Activated T-helper 1 cell treated with anti-CD3 and anti-CD28 coated beads, Interleukin-2, amount 50 U/mL, for 16 hours (primary cell): ENCODE measurements at regions not wholly inside any gene's neighbourhood (a gene's known extent, or its start where the extent isn't known, plus 50 kb on each side); places are given as distances from the start of the nearest gene placed in this dataset.

Experiments
- DNase-seq, 2 donors: peaks; one replicate each; pipeline ENCODE4 v3.0.0-alpha.2; 2020; ENCODE audit warnings: low read depth in 1 of 2, low spot score in 1 of 2

DNA sequence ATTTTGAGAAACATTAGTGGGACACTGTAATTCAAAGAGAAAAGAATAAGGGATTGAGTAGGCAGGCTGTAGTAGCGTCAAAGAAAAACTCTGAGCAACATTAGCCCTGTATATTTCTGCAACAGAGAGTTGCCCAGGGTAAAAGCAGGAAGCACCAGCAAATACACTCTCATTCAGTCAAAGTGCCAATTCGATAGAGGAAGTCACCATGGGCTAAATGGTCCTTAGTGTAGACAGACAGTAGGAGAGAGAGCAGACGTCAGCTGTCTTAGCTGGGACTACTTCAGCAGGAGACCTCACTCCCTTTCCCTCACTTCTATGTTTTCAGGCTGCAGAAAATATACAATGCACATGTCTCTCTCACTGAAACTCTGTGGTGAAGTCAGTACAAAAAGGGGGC is 2073.8 kb upstream of the TENM3 start:
- no peak for DNase-seq

DNA sequence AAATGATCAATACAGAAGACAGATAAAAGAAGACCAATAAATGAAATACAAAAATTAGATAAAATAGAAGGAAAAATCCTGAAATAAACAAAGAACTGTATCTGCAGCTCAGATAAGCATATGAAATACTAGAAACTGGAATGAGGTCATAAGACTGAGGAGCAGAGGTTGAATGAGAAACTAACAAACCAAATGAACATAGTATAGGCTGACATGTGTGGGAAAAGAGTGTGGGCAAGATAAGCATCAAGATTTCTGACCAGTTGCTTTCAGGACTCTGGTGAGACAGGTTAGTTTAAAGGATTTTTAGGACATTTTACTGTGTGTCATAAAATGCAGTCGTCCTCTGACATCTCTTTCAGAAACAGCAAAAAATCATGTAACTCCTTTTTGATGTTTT is 2073.2 kb upstream of the TENM3 start:
- no peak for DNase-seq

DNA sequence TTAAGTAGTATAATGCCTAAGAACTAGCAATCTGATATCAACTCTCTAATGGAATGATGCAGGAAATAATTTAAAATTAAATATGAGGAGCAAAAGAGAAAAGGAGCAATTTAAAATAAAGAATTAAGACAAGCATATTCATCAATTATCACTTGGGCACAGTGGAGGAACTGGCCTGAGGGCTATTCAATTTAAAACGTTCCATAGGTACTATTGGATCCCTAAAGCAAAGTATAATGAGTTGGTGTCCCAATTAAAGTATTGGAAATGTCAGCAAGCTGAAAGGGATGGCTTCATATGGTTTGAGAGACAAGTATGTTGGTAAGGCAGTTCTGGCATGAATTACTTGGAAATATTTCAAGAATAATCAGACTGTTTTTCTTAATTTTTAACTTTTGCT is 2064.1 kb upstream of the TENM3 start:
- no peak for DNase-seq

DNA sequence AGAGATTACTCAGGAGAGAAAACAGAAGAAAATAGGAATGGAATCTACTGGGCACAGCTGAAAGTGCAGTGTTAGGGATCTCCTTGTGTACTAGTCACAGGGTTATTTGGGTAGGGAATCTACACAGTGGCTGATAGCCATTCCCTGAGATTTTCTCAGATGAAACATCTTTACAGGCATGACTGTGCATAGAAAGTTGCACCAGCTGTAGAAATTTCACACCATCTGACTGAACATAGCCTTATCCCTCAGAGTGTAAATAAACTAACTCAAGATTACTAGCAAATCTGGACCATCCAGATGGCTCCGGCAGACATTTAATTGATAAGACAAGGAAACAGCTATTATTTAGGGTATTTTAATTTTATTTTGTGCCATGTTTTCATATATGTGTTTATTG is 2053.5 kb upstream of the TENM3 start:
- DNase-seq = no peak

DNA sequence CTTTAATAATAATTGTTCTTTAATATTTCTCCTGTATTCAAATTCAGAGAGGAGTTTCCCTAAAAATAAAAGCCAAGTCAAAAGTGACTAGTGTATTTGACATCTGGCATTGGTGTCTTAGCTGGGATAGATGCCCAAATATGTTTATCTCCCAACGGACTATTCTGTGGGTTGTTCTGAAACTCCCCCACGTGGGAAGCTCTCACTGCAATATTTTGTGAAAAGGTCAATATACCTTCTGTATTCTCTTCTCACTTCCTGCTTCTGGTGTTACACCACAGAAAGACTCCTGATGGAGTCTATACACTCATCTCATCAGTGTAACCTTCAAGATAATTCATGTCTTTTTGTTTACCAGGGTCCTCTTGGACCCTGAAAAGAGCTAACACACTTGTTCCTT is 2052.8 kb upstream of the TENM3 start:
- no peak for DNase-seq

DNA sequence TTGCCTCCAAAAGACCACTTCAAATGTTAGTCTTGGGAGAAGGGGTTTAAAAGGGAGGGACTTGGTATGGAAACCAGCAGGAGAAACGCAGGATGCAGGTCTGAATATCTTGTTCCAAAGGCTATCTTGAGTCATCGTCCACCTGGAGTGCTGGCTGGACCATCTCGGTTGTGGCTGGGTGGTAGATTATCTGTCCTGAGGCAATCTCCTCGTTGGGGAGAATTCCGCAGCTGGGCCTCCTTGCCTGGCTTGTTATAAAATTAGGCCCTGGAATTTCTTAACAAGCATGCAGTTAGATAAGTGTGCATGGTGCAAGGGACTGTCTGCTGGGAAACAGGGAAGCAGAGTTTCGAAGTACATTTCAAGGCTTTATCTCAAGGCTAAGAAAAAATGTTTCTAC is 2045.7 kb upstream of the TENM3 start:
- no peak for DNase-seq

DNA sequence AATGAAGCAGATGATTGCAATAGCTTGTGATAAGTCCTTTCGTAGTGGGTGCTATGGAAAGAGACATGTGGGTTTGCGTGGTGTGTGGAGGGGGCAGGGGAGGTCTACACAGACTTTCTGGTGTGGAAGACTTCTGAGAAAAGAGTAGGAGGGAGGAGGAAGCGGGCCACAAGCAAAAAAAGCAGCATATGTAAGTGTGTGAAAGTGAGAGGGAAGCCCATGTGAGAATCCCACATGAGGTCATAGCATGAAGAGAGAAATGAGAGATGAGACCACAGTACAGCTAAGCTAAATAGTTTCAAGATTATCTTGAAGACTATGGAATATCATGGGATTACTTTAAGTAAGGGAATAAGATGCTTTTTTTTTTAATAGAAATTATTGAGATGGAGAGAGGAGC is 2039.9 kb upstream of the TENM3 start:
- no peak for DNase-seq

DNA sequence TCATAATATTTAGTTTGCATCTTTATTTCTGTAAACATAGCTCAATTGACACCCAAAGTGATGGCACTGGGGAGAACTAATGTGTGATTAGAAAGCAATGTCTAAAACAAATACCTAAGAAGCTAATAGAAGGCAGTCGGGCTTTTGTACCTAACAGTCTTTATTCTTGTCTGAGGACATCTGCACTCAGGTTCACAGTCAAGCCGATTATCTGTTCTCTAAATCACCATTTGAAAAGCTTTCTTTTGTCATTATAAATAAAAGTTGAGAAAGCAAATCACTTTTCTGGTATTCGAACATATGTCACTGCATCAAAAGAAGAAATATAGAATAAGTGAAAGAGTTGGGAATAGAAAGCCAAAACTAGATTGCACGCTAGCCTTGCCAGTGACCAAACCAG is 2037.9 kb upstream of the TENM3 start:
- DNase-seq = no peak

DNA sequence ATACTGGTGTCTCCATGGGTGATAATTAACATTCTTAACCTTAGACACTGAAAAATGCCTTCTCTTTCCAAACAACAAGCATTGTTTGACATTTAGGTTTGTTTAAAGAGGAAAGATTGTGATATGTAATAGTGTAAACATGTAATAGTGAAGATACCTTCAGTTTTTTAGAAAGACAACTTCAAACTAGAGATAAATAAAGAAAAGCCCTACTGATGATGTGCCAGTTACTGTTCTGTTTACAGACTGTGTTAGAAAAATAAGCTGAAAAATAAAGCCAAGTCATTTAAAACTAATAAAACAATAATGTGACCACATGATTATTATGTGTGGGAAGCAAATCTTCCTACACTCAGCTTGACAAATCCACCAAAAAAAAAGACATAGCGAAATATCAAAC is 2035.3 kb upstream of the TENM3 start:
- DNase-seq = no peak

DNA sequence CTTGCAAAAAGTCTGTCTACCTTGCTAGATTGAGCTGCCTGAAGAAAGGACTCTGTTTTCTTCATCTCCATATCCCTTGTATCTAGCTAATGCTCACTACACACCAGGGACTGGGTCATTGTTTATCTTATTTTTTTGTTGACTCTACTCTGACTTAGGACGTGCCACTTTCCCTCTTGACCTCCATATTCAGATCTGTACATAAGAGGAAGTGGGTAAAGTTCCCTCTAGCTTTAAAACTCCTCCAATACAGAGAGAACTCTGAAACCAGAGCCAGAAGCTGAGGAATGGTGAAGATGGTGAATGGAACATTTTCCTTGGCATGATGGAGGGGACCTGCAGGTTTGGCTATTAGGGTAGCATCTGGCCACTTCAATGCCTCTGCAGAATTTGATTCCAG is 2026.1 kb upstream of the TENM3 start:
- no peak for DNase-seq

DNA sequence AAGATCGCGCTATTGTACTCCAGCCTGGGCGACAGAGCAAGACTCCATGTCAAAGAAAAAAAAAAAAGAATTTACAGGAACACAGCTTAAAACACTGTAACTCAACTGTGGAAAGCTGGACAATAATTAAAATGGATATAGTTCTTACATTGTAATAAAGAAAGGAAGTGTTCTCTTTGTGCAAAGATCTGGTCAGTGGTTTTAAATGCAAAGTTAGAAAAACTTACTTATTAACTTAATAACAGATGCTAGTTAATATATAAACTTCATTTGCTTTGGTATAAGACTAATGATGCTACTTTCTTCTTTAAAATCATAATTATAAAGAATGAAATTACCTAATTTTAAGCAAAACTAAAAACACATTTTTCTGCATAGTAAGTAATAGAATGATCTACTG is 2024.1 kb upstream of the TENM3 start:
- DNase-seq = no peak

DNA sequence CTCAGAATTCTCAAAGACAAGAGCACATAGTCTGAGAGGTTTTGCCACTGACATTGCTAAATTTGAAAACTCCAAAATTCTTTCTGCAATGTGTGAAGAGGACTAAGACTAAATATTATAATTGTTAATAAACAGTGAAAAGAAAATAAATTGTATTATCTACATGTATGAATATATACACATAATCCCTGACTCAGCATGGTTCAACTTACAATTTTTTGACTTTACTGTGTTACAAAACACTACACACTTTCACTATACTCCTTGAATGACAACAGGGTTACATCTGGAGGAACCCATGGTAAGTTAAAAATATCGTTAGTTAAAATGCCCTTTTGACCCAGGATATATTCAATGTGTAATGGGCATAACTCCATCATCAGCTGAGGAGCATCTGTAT is 2017.2 kb upstream of the TENM3 start:
- no peak for DNase-seq

DNA sequence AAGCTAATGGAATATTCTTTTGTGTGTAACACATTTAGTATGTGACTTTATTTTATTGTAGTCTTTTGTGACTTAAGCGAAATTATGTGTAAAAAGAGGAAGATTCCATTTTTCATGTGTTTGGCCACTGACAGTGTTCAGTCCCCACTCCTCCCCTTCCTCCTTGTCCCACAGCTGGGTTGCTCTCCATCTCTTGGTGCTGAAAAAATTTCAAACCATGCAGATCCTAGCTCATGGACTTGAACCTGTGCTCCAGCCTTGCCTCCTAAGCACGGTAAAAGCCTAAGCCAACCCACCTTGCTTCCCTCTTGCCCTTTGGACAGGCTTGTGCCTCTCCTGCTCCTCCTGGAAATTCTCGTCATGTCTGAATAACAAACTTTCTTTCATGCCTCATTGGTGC is 2008.5 kb upstream of the TENM3 start:
- no peak for DNase-seq

DNA sequence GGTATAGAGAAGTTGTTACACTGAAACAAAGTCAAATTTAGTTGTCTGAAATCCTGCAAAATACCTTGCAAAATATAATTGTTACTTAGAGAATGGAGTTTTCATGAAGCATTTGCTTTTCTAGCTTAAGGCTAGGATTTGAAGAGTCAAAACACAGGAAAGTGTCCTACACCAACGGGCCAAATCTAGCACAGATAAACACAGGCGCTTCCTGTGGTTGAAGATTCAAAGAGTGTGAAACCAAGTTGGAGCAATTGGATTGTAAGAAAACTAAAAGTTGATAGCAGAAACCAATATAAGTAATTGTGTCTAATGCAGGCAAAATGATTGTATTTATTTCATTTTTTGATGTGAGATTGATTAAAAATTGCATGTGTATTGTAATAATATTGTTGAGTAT is 2002.5 kb upstream of the TENM3 start:
- DNase-seq = no peak

DNA sequence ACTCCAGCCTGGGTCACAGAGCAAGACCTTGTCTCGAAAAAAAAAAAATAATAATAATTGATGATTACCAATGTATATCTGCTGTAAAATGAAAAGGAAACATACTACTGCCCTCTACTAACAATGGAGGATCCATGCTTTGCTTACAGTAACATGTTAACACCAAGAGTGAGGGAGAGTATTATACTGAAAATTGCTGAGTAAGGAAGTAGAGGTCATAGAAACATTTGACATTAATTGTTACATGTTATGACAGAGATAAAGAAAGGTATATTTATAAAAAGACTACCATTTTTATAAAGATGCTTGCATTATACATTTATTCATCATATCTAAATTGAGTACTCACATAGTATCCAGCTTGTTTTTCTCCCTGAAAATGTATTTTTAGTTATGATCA is 1989.8 kb upstream of the TENM3 start:
- no peak for DNase-seq

DNA sequence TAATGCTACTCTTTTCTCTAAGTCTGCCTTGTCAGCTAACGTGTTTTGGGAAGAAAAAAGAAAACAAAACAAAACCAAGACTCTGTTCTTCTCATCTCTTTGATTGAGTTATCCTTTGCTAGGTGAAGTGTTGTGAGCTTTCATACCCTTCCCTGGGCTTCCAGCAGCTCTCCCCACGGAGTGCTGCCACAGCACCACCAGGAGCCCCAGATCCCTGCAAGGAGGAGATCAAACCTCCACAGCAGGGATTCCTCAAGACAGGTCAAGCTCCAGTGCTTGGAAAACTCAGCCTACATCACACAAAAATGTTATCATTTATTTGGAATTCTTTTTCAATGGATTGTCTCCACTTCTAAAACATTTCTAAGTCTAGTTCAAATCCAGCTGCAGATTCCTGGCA is 1981.9 kb upstream of the TENM3 start:
- no peak for DNase-seq

DNA sequence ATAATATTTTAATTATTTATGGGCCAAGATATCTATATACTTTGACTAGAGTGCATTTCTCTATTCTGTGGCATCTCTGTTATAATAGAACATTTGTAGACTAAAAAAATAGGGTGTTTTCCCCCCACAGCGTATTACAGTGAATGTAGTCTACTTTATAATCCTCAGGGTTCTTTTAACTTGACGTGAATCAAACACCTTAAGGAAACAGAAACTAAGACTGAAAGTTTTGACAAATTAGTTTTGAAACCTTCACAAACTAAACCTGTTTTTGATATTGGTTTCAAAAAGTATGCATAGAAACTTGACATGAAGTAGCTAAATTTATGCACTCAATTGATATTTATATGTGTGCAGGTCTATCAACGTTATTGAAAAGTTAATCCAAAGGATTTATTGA is 1963.1 kb upstream of the TENM3 start:
- DNase-seq = no peak

DNA sequence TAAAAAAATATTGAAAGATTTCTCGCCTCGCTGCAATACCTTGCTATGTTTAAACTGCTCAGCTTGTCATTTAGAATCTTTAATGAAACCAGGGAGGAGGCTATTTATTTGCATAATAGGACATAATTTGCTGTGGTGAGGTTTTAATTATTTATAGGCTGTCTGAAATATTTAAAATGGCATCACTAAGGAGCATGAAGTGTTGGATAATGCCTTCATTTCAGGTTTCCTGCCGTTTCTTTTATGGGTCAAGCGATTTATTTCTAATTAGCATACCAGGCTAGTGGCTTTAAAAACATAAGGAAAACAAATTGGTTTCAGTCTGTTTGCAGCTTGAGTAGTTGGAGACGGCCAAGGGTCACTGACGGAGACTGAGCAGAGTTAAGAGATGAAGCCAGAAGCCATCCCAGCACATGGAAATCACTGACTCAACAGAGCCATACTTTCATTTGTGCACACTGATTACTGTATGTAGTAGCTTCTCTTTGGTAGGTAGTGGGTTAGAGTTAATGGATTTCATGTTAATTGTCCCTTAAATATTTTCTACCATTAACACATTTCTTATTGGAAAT is 1962.4 kb upstream of the TENM3 start:
- no peak for DNase-seq

DNA sequence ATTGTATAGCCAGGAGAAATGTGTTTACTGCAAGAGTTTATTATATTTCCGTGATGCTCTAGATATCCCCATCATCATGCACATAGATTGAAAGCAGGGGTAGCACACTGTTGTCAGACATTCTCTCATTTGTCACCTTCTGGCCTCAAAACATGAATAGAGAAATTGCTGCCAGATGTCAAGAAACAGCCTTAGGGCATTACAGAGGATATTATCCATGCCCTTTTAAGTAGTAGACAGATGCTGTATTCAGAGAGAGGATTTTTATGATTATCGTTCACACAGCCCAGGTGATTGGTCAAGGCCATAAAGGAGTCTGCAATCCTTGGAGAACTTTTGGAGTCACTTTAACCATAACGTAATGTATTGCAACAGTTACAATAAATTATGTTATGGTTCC is 1961.5 kb upstream of the TENM3 start:
- DNase-seq = no peak

DNA sequence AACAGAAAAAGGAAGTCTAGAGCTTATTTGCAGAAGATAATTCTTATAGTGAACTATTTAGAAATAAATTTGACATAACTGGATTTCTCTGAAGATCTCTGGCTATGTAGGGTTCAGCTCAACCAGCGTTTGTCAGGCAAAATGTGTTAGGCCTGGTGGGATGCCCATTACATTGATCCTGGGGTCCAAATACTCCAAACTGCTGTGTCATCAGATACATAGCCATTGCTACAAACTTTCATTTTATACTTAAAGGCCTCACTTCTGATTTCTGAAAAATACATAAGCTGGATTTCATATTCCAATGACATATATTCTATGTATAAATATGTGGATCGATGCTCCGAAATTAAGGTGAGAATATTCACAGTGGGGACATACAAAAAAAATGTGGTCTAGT is 1958.9 kb upstream of the TENM3 start:
- DNase-seq = no peak

DNA sequence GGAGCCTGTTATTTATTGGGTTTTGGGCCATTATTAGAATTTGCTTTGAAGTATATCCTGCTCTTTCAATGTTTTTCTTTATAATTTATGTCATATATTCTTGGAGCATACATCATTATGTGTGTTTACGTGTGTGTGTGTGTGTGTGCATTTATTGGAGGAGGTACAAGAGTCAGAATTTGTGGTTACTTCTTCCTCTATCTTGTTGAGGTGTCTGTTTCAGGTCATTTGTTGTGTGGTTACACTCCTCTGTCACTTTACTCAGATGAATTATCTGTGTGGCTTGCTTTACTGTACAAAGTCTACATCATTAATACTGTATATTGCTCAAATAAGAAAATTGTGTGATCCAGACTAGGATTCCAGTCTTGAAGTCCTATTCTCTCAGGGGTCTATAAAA is 1957.4 kb upstream of the TENM3 start:
- no peak for DNase-seq

DNA sequence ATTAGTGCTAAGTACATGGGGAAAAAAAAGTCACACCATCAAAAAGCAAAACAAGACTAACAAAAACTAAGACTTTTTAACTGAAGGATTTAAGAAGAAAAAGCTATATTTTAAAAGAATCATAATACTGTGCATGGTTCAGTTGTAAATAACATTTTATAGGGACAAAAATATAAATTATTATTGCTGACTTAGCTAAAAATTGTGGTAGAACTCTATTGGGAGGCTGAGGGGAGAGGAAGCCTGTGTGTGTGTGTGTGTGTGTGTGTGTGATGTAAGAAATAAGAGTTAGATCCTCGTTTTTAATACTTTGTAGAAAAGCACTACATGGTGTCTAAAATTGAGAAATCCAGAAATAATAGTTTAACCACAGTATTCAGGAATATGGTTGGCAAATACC is 1950.9 kb upstream of the TENM3 start:
- DNase-seq = no peak

DNA sequence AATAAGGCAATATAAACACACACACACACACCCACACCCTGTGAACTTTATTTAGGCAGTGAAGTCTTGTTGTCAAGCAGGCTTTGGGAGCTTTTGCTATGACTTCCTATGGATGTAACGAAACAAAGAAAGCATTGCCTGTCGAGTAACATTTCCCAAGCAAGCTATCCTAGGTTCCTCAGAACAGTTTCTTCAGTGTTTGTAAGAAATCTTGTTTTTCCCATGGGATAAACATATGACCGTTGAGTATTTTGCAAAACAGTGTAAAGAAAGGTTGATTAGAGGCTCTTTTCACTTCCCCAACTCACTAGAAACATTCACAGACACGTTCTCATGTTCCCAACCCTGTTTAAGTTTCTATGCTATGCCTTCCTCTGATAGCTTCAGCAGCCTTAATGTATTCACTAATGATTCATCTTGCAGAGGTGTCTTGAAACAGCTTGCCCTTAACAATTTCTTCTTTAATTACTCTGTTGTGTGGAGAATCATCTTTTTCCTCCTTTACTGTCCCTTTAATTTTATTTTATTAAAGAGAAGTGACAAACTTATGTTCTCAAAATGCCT is 1947.1 kb upstream of the TENM3 start:
- DNase-seq = no peak

DNA sequence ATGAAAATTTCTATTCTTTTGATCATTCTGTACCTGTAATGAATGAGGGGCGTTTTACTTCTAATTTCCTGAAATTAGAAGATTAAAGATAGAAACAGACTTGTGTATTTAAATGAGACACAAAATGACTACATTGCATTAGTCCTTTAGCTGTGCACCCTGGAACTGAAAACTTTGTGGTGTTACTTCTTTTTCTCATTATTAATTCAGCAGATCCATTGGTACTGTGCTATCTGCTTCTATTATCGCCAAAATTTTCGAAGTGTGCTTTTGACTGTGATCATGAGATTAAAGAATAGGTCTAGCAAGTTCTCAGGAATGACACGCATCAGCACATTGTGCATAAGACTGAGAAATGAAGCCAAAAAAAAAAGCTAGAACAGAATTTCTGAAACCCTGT is 1938.9 kb upstream of the TENM3 start:
- no peak for DNase-seq
